ENCODE measurements at regions not wholly inside any gene's neighbourhood (a gene's known extent, or its start where the extent isn't known, plus 50 kb on each side); places are given as distances from the start of the nearest gene placed in this dataset.
"Not testable (repeated sequence)": the region's sequence is repeated elsewhere in the genome, so short reads cannot be mapped to it uniquely, and the experiment has no call there.

DNA sequence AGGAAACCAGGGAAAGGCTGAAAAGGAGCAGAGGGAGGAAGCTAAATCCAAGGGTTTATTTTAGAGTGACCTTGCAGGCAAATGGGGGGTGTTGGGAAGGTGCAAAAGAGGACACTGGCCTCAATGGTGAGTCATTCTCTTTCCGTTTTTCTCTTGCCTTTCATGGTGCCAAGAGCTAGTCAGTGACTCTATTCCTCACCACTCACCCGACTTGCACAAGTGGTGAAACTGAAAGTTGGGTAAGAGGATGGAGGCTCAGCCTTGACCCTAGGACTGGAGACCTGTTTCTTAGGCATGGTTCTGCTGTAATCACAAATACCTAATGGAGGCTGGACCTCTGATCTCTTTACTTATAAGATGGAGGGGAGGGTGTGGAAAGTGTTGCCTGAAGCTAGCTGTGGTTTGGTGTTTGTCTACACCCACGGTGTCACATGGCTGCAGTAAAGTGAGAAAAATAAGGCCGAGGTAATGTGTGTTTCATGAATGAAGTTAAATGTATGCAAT lies 67.3 kb upstream of the CREB3L1 start:
- H3K4me2 ChIP-seq (replicated peaks; ENCODE audit: extremely low read depth, low read length, poor library complexity, severe bottlenecking), result peak overlapping the region; percentile 20
- H3K27ac Mint-ChIP-seq, result peak overlapping the region; percentile 18 to 95 (median 87)
- intact Hi-C loops (cut with micrococcal nuclease), result no loop called here

DNA sequence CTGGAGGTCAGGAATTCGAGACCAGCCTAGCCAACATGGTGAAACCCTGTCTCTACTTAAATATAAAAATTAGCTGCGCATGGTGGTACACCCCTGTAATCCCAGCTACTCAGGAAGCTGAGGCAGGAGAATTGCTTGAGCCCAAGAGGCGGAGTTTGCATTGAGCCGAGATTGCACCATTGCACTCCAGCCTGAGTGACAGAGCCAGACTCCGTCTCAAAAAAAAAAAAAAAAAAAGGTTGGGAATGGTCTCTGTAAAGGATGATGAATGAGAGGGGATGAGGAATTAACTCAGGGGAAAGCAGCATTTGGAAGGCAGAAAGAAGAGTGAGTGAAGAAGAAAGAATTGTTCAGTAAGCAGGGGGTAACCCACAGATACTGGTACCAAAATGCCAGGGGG lies 67.8 kb upstream of the CREB3L1 start:
- Mint-ChIP-seq H3K27me3 (ENCODE audit: low read depth in 3 of 3) (peaks cover 2 to 12% (median 3%) of the 10 kb centered on the region in 3 donors), H3K4me3 (peak overlapping the region; percentile 61 to 63), H3K27ac (peak overlapping the region; percentile 18 to 95 (median 85)), H3K4me1 (peaks cover 21% of the 10 kb centered on the region)
- WGBS (ENCODE audit: insufficient coverage), result 90% methylated on average over 2 of the region's 5 CpGs
- DNase-seq, result peak in 1 of 3 donors; percentile 12
- H3K36me3 ChIP-seq (replicated peaks in 1 of 2; ENCODE audit: control insufficient read depth in 1 of 2, insufficient read depth in 2 of 2, low read length in 2 of 2); H3K27me3 ChIP-seq (ENCODE audit: control insufficient read depth in 2 of 2, insufficient read depth in 2 of 2, low read length in 2 of 2); H3K79me2 ChIP-seq (ENCODE audit: insufficient read depth, low read length); H3K36me3 Mint-ChIP-seq; H3K9me3 Mint-ChIP-seq; H3K9me3 ChIP-seq (replicated peaks in 1 of 2; ENCODE audit: control insufficient read depth in 1 of 2, insufficient read depth in 1 of 2, low read length in 2 of 2); H4K20me1 ChIP-seq (ENCODE audit: insufficient read depth, low read length); H3K9ac ChIP-seq (ENCODE audit: insufficient read depth, low read length, poor library complexity, severe bottlenecking); H2AFZ ChIP-seq (ENCODE audit: insufficient read depth, low read depth, low read length, poor library complexity, severe bottlenecking); intact Hi-C loops (cut with micrococcal nuclease): not testable (repeated sequence)
- Histone ChIP-seq H3K27ac (ENCODE audit: low read depth in 1 of 2, low read length in 2 of 2) (peak overlapping the region in 1 of 2 donors; percentile 64), H3K4me3 (replicated peaks in 1 of 3; ENCODE audit: low read depth in 2 of 3, low read length in 3 of 3) (peak overlapping the region in 1 of 3 experiments; percentile 24), H3K4me1 (ENCODE audit: control insufficient read depth in 1 of 2, insufficient read depth in 2 of 2, low read length in 2 of 2) (peaks cover 10 to 19% of the 10 kb centered on the region in 2 donors), H3K4me2 (replicated peaks; ENCODE audit: extremely low read depth, low read length, poor library complexity, severe bottlenecking) (peak overlapping the region; percentile 20)

More for the DNA sequence above, 67.3 kb upstream of the CREB3L1 start:
- H3K36me3 Mint-ChIP-seq, result no peaks in the 10 kb centered on the region
- peaks cover 0 to 4% (median 0%) of the 10 kb centered on the region in 7 donors for H3K9me3 Mint-ChIP-seq
- Histone ChIP-seq H3K36me3 (replicated peaks in 1 of 2; ENCODE audit: control insufficient read depth in 1 of 2, insufficient read depth in 2 of 2, low read length in 2 of 2) (no peaks in the 10 kb centered on the region), H3K9me3 (replicated peaks in 1 of 2; ENCODE audit: control insufficient read depth in 1 of 2, insufficient read depth in 1 of 2, low read length in 2 of 2) (no peaks in the 10 kb centered on the region), H3K4me1 (ENCODE audit: control insufficient read depth in 1 of 2, insufficient read depth in 2 of 2, low read length in 2 of 2) (peaks cover 10 to 19% of the 10 kb centered on the region in 2 donors), H3K4me3 (replicated peaks in 1 of 3; ENCODE audit: low read depth in 2 of 3, low read length in 3 of 3) (peak overlapping the region in 1 of 3 experiments; percentile 24), H3K27me3 (ENCODE audit: control insufficient read depth in 2 of 2, insufficient read depth in 2 of 2, low read length in 2 of 2) (no peaks in the 10 kb centered on the region), H3K79me2 (ENCODE audit: insufficient read depth, low read length) (no peaks in the 10 kb centered on the region), H2AFZ (ENCODE audit: insufficient read depth, low read depth, low read length, poor library complexity, severe bottlenecking) (no peak overlapping the region), H4K20me1 (ENCODE audit: insufficient read depth, low read length) (no peaks in the 10 kb centered on the region), H3K27ac (ENCODE audit: low read depth in 1 of 2, low read length in 2 of 2) (peak overlapping the region in 1 of 2 donors; percentile 64), H3K9ac (ENCODE audit: insufficient read depth, low read length, poor library complexity, severe bottlenecking) (no peak overlapping the region)
- H3K27me3 Mint-ChIP-seq (ENCODE audit: low read depth in 3 of 3), result peaks cover under 1 to 9% (median 3%) of the 10 kb centered on the region in 3 donors
- peak overlapping the region; percentile 61 to 63 for H3K4me3 Mint-ChIP-seq
- DNase-seq, result peak; percentile 90 to 96 (median 92)
- TF ChIP-seq, protein P1, sequence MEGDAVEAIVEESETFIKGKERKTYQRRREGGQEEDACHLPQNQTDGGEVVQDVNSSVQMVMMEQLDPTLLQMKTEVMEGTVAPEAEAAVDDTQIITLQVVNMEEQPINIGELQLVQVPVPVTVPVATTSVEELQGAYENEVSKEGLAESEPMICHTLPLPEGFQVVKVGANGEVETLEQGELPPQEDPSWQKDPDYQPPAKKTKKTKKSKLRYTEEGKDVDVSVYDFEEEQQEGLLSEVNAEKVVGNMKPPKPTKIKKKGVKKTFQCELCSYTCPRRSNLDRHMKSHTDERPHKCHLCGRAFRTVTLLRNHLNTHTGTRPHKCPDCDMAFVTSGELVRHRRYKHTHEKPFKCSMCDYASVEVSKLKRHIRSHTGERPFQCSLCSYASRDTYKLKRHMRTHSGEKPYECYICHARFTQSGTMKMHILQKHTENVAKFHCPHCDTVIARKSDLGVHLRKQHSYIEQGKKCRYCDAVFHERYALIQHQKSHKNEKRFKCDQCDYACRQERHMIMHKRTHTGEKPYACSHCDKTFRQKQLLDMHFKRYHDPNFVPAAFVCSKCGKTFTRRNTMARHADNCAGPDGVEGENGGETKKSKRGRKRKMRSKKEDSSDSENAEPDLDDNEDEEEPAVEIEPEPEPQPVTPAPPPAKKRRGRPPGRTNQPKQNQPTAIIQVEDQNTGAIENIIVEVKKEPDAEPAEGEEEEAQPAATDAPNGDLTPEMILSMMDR (IDR thresholded peaks at IDR 0.05), result no peak
- 60% methylated on average over 1 of the region's 4 CpGs for WGBS (ENCODE audit: insufficient coverage)
- peaks cover 21% of the 10 kb centered on the region for H3K4me1 Mint-ChIP-seq
